ENCODE measurements at regions not wholly inside any gene's neighbourhood (a gene's known extent, or its start where the extent isn't known, plus 50 kb on each side); places are given as distances from the start of the nearest gene placed in this dataset.

- Mint-ChIP-seq H3K9me3 (no peaks in the 10 kb centered on the region), H3K27ac (no peak overlapping the region), H3K36me3 (ENCODE audit: low read depth) (no peaks in the 10 kb centered on the region), H3K27me3 (no peaks in the 10 kb centered on the region), H3K4me1 (ENCODE audit: low read depth) (no peaks in the 10 kb centered on the region), H3K4me3 (no peak overlapping the region)
Observed at GRCh38 chr9:108133680-108134079, 644.1 kb upstream of the KLF4 start.

GRCh38 chr9:108133101-108133500 lies 643.5 kb upstream of the KLF4 start:
- Mint-ChIP-seq H3K27ac (no peak overlapping the region), H3K27me3 (no peaks in the 10 kb centered on the region), H3K36me3 (ENCODE audit: low read depth) (no peaks in the 10 kb centered on the region), H3K4me3 (no peak overlapping the region), H3K4me1 (ENCODE audit: low read depth) (no peaks in the 10 kb centered on the region), H3K9me3 (no peaks in the 10 kb centered on the region)

GRCh38 chr9:108130905-108131304 lies 641.3 kb upstream of the KLF4 start:
- H3K27ac Mint-ChIP-seq, result no peak overlapping the region
- H3K27me3 Mint-ChIP-seq, result no peaks in the 10 kb centered on the region
- no peaks in the 10 kb centered on the region for H3K4me1 Mint-ChIP-seq (ENCODE audit: low read depth)
- no peaks in the 10 kb centered on the region for H3K36me3 Mint-ChIP-seq (ENCODE audit: low read depth)
- no peaks in the 10 kb centered on the region for H3K9me3 Mint-ChIP-seq
- no peak overlapping the region for H3K4me3 Mint-ChIP-seq

- no peaks in the 10 kb centered on the region for H3K4me1 Mint-ChIP-seq (ENCODE audit: low read depth)
- H3K9me3 Mint-ChIP-seq, result peaks cover 9% of the 10 kb centered on the region
- no peaks in the 10 kb centered on the region for H3K36me3 Mint-ChIP-seq (ENCODE audit: low read depth)
- no peak overlapping the region for H3K4me3 Mint-ChIP-seq
- peaks cover 5% of the 10 kb centered on the region for H3K27me3 Mint-ChIP-seq
- no peak overlapping the region for H3K27ac Mint-ChIP-seq
Observed at GRCh38 chr9:108125625-108126024, 636.1 kb upstream of the KLF4 start.

GRCh38 chr9:108119530-108120113 lies 630.1 kb upstream of the KLF4 start:
- Mint-ChIP-seq H3K27ac (no peak overlapping the region), H3K4me1 (ENCODE audit: low read depth) (no peaks in the 10 kb centered on the region), H3K27me3 (peaks cover under 1% of the 10 kb centered on the region), H3K4me3 (no peak overlapping the region), H3K9me3 (peaks cover 5% of the 10 kb centered on the region), H3K36me3 (ENCODE audit: low read depth) (no peaks in the 10 kb centered on the region)

GRCh38 chr9:108117795-108118194 lies 628.2 kb upstream of the KLF4 start:
- no peaks in the 10 kb centered on the region for H3K27me3 Mint-ChIP-seq
- H3K4me1 Mint-ChIP-seq (ENCODE audit: low read depth), result no peaks in the 10 kb centered on the region
- H3K9me3 Mint-ChIP-seq, result no peaks in the 10 kb centered on the region
- H3K4me3 Mint-ChIP-seq, result no peak overlapping the region
- no peaks in the 10 kb centered on the region for H3K36me3 Mint-ChIP-seq (ENCODE audit: low read depth)
- H3K27ac Mint-ChIP-seq, result no peak overlapping the region

GRCh38 chr9:108117306-108117705 lies 627.7 kb upstream of the KLF4 start:
- Mint-ChIP-seq H3K4me1 (ENCODE audit: low read depth) (no peaks in the 10 kb centered on the region), H3K4me3 (no peak overlapping the region), H3K27ac (no peak overlapping the region), H3K9me3 (no peaks in the 10 kb centered on the region), H3K27me3 (no peaks in the 10 kb centered on the region), H3K36me3 (ENCODE audit: low read depth) (no peaks in the 10 kb centered on the region)

GRCh38 chr9:108113596-108113995 lies 624.0 kb upstream of the KLF4 start:
- no peaks in the 10 kb centered on the region for H3K9me3 Mint-ChIP-seq
- H3K4me1 Mint-ChIP-seq (ENCODE audit: low read depth), result no peaks in the 10 kb centered on the region

GRCh38 chr9:108109927-108110690 lies 620.5 kb upstream of the KLF4 start:
- H3K36me3 Mint-ChIP-seq (ENCODE audit: low read depth), result no peaks in the 10 kb centered on the region
- H3K4me3 Mint-ChIP-seq, result no peak overlapping the region
- no peaks in the 10 kb centered on the region for H3K4me1 Mint-ChIP-seq (ENCODE audit: low read depth)
- H3K27me3 Mint-ChIP-seq, result no peaks in the 10 kb centered on the region
- H3K9me3 Mint-ChIP-seq, result no peaks in the 10 kb centered on the region
- H3K27ac Mint-ChIP-seq, result no peak overlapping the region

More at GRCh38 chr9:108113596-108113995, 624.0 kb upstream of the KLF4 start:
- Mint-ChIP-seq H3K4me3 (no peak overlapping the region), H3K27me3 (no peaks in the 10 kb centered on the region), H3K36me3 (ENCODE audit: low read depth) (no peaks in the 10 kb centered on the region), H3K27ac (no peak overlapping the region)

GRCh38 chr9:108108852-108109448 lies 619.4 kb upstream of the KLF4 start:
- H3K4me1 Mint-ChIP-seq (ENCODE audit: low read depth), result no peaks in the 10 kb centered on the region
- no peaks in the 10 kb centered on the region for H3K9me3 Mint-ChIP-seq
- no peak overlapping the region for H3K4me3 Mint-ChIP-seq
- H3K27me3 Mint-ChIP-seq, result no peaks in the 10 kb centered on the region
- H3K36me3 Mint-ChIP-seq (ENCODE audit: low read depth), result no peaks in the 10 kb centered on the region
- no peak overlapping the region for H3K27ac Mint-ChIP-seq

GRCh38 chr9:108108280-108108851 lies 618.8 kb upstream of the KLF4 start:
- Mint-ChIP-seq H3K27ac (no peak overlapping the region), H3K36me3 (ENCODE audit: low read depth) (no peaks in the 10 kb centered on the region), H3K27me3 (no peaks in the 10 kb centered on the region), H3K4me1 (ENCODE audit: low read depth) (no peaks in the 10 kb centered on the region), H3K4me3 (no peak overlapping the region), H3K9me3 (no peaks in the 10 kb centered on the region)

GRCh38 chr9:108105885-108106284 lies 616.3 kb upstream of the KLF4 start:
- H3K4me3 Mint-ChIP-seq, result no peak overlapping the region

GRCh38 chr9:108104991-108105390 lies 615.4 kb upstream of the KLF4 start:
- no peaks in the 10 kb centered on the region for H3K9me3 Mint-ChIP-seq
- H3K4me1 Mint-ChIP-seq (ENCODE audit: low read depth), result no peaks in the 10 kb centered on the region
- no peak overlapping the region for H3K4me3 Mint-ChIP-seq
- no peaks in the 10 kb centered on the region for H3K27me3 Mint-ChIP-seq
- H3K27ac Mint-ChIP-seq, result no peak overlapping the region
- no peaks in the 10 kb centered on the region for H3K36me3 Mint-ChIP-seq (ENCODE audit: low read depth)

More at GRCh38 chr9:108105885-108106284, 616.3 kb upstream of the KLF4 start:
- Mint-ChIP-seq H3K9me3 (no peaks in the 10 kb centered on the region), H3K27ac (no peak overlapping the region), H3K27me3 (no peaks in the 10 kb centered on the region), H3K4me1 (ENCODE audit: low read depth) (no peaks in the 10 kb centered on the region), H3K36me3 (ENCODE audit: low read depth) (no peaks in the 10 kb centered on the region)

GRCh38 chr9:108103046-108103693 lies 613.6 kb upstream of the KLF4 start:
- no peaks in the 10 kb centered on the region for H3K27me3 Mint-ChIP-seq
- no peaks in the 10 kb centered on the region for H3K4me1 Mint-ChIP-seq (ENCODE audit: low read depth)
- no peaks in the 10 kb centered on the region for H3K36me3 Mint-ChIP-seq (ENCODE audit: low read depth)
- H3K4me3 Mint-ChIP-seq, result no peak overlapping the region
- H3K9me3 Mint-ChIP-seq, result no peaks in the 10 kb centered on the region
- H3K27ac Mint-ChIP-seq, result no peak overlapping the region

GRCh38 chr9:108101410-108101809 lies 611.8 kb upstream of the KLF4 start:
- no peaks in the 10 kb centered on the region for H3K9me3 Mint-ChIP-seq
- H3K36me3 Mint-ChIP-seq (ENCODE audit: low read depth), result no peaks in the 10 kb centered on the region
- no peak overlapping the region for H3K27ac Mint-ChIP-seq
- no peaks in the 10 kb centered on the region for H3K4me1 Mint-ChIP-seq (ENCODE audit: low read depth)
- no peaks in the 10 kb centered on the region for H3K27me3 Mint-ChIP-seq
- H3K4me3 Mint-ChIP-seq, result no peak overlapping the region

Data from stimulated activated naive CD8-positive, alpha-beta T cell treated with anti-CD3 and anti-CD28 coated beads, Interleukin-15, Interleukin-2, amounts not matched to agents 100 ng/mL and 50 ng/mL, for 24 hours (primary cell).